ENCODE measurements at regions not wholly inside any gene's neighbourhood (a gene's known extent, or its start where the extent isn't known, plus 50 kb on each side); places are given as distances from the start of the nearest gene placed in this dataset.
"Not testable (repeated sequence)": the region's sequence is repeated elsewhere in the genome, so short reads cannot be mapped to it uniquely, and the experiment has no call there.

- DNase-seq: no peak
Observed at GRCh38 chr1:79519084-79519760, 512.7 kb upstream of the ADGRL4 start.

GRCh38 chr1:79517470-79518224, 511.1 kb upstream of the ADGRL4 start:
- no peak for DNase-seq

- DNase-seq: no peak
Observed at GRCh38 chr1:79507770-79508169, 501.2 kb upstream of the ADGRL4 start.

GRCh38 chr1:79501153-79501552, 494.6 kb upstream of the ADGRL4 start:
- no peak for DNase-seq

- DNase-seq: no peak
Observed at GRCh38 chr1:79499541-79499940, 493.0 kb upstream of the ADGRL4 start.

GRCh38 chr1:79497193-79497773, 490.8 kb upstream of the ADGRL4 start:
- peak; percentile 30 for DNase-seq

- no peak for DNase-seq
Observed at GRCh38 chr1:79496129-79496528, 489.6 kb upstream of the ADGRL4 start.

GRCh38 chr1:79493702-79494101, 487.2 kb upstream of the ADGRL4 start:
- DNase-seq: not testable (repeated sequence)

GRCh38 chr1:79488572-79489121, 482.1 kb upstream of the ADGRL4 start:
- DNase-seq: not testable (repeated sequence)

GRCh38 chr1:79478728-79479373, 472.3 kb upstream of the ADGRL4 start:
- no peak for DNase-seq

GRCh38 chr1:79478160-79478559, 471.6 kb upstream of the ADGRL4 start:
- DNase-seq: no peak

- no peak for DNase-seq
Observed at GRCh38 chr1:79472067-79472656, 465.6 kb upstream of the ADGRL4 start.

GRCh38 chr1:79469139-79469538, 462.6 kb upstream of the ADGRL4 start:
- no peak for DNase-seq

- DNase-seq: no peak
Observed at GRCh38 chr1:79460773-79461436, 454.4 kb upstream of the ADGRL4 start.

GRCh38 chr1:79457562-79458224, 451.2 kb upstream of the ADGRL4 start:
- DNase-seq: no peak

GRCh38 chr1:79448426-79448825, 441.9 kb upstream of the ADGRL4 start:
- no peak for DNase-seq

- no peak for DNase-seq
Observed at GRCh38 chr1:79441238-79441637, 434.7 kb upstream of the ADGRL4 start.

GRCh38 chr1:79437540-79437939, 431.0 kb upstream of the ADGRL4 start:
- no peak for DNase-seq

- DNase-seq: no peak
Observed at GRCh38 chr1:79431340-79431739, 424.8 kb upstream of the ADGRL4 start.

GRCh38 chr1:79430437-79430836, 423.9 kb upstream of the ADGRL4 start:
- no peak for DNase-seq

- no peak for DNase-seq
Observed at GRCh38 chr1:79422726-79423125, 416.2 kb upstream of the ADGRL4 start.

GRCh38 chr1:79398501-79398900, 392.0 kb upstream of the ADGRL4 start:
- DNase-seq: no peak

All from NCI-H510A (cell line).